HG02678 (cell line): ENCODE measurements at regions not wholly inside any gene's neighbourhood (a gene's known extent, or its start where the extent isn't known, plus 50 kb on each side); places are given as distances from the start of the nearest gene placed in this dataset.

Experiments
- ATAC-seq: cut with Tn5 transposase; IDR thresholded peaks from one replicate; pipeline ENCODE4 v1.9.1; 2021; ENCODE audit warnings: mild to moderate bottlenecking, moderate library complexity; ENCODE audit not compliant: unreplicated experiment

GRCh38 chr1:96041470-96041869, 680.1 kb upstream of the PTBP2 start:
- no peak for ATAC-seq

- ATAC-seq = no peak
Measured at GRCh38 chr1:96048572-96049212, 672.9 kb upstream of the PTBP2 start.

- no peak for ATAC-seq
Measured at GRCh38 chr1:96049759-96050409, 671.7 kb upstream of the PTBP2 start.

GRCh38 chr1:96059276-96059675, 662.3 kb upstream of the PTBP2 start:
- no peak for ATAC-seq

GRCh38 chr1:96059736-96060135, 661.8 kb upstream of the PTBP2 start:
- ATAC-seq = no peak

GRCh38 chr1:96060621-96061020, 661.0 kb upstream of the PTBP2 start:
- ATAC-seq = no peak

GRCh38 chr1:96072021-96072420, 649.6 kb upstream of the PTBP2 start:
- no peak for ATAC-seq

- ATAC-seq = no peak
Measured at GRCh38 chr1:96073100-96073499, 648.5 kb upstream of the PTBP2 start.

- ATAC-seq = no peak
Measured at GRCh38 chr1:96074422-96074821, 647.2 kb upstream of the PTBP2 start.

- ATAC-seq = no peak
Measured at GRCh38 chr1:96074876-96075577, 646.6 kb upstream of the PTBP2 start.

GRCh38 chr1:96075704-96076455, 645.7 kb upstream of the PTBP2 start:
- ATAC-seq = no peak

- ATAC-seq = no peak
Measured at GRCh38 chr1:96076589-96076988, 645.0 kb upstream of the PTBP2 start.

- ATAC-seq = no peak
Measured at GRCh38 chr1:96079581-96079980, 642.0 kb upstream of the PTBP2 start.

GRCh38 chr1:96080925-96081324, 640.7 kb upstream of the PTBP2 start:
- ATAC-seq = no peak

GRCh38 chr1:96087719-96088118, 633.9 kb upstream of the PTBP2 start:
- ATAC-seq = no peak

- no peak for ATAC-seq
Measured at GRCh38 chr1:96090134-96090533, 631.5 kb upstream of the PTBP2 start.

GRCh38 chr1:96095849-96096612, 625.6 kb upstream of the PTBP2 start:
- ATAC-seq = no peak

- ATAC-seq = no peak
Measured at GRCh38 chr1:96096613-96097321, 624.8 kb upstream of the PTBP2 start.

GRCh38 chr1:96104506-96104905, 617.1 kb upstream of the PTBP2 start:
- ATAC-seq = no peak

GRCh38 chr1:96104906-96105305, 616.7 kb upstream of the PTBP2 start:
- no peak for ATAC-seq
